Peyer's patch (tissue), 4 donors: ENCODE measurements at regions not wholly inside any gene's neighbourhood (a gene's known extent, or its start where the extent isn't known, plus 50 kb on each side); places are given as distances from the start of the nearest gene placed in this dataset.

Experiments used
- CTCF ChIP-seq, 6 experiments: fragments of 450-650 bp in 4 of 6; fragments of 200-600 bp in 2 of 6; sonication (generic) in 1 of 6; IDR thresholded peaks; one replicate each; pipeline ENCODE4 v1.5.1; 2017 to 2019; ENCODE audit warnings: antibody characterized with exemption in 6 of 6, mild to moderate bottlenecking in 3 of 6, moderate library complexity in 1 of 6
- POLR2A ChIP-seq, 2 donors: fragments of 450-650 bp; IDR thresholded peaks; one replicate each; pipeline ENCODE4 v1.5.1; 2017; ENCODE audit warnings: antibody characterized with exemption in 2 of 2, mild to moderate bottlenecking in 2 of 2, moderate library complexity in 2 of 2

DNA sequence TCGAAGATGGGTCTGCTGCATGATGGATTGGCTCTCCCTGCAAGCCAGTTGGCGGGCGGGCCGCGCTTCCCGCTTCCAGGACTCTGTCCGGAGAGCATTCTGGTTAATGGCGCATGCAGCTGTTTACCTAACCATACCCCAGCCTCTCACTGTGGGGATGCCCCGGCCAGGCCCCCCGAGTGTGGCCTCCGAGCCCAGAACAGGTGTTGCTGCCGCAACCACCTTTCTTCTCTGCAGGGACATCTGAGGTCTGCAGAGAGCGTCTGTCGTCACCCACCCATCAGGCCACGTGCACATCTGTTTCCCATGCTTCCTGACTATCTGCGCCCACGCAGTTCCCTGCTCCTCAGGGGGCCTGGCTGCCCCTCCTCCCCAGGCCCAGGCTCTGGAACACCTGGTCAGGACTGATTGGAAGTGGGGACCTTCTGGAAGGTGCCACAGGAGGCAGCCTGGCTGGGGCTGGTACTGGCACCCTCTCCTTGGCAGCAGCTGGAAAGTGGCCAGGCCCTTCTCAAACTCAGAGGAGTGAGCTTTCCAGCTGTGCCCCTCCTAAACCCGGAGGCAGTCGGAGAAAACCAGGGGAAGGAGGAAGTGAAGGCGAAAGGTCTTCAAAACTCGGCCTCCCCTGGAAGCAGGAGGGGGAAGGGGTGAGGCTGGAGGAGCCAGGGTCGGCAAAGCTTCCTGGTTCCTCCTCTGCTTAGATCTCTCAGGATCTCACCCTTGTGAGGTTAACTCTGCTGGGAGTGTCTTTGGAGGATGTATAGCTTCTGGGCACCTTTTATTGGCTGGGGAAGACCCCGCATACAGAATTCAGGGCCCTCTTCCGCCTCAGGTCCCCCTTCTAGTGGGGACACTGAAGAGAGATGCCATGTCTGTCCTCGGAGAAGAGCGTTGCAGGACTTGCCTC lies 64.5 kb upstream of the CIBAR2 start:
- TF ChIP-seq POLR2A (IDR thresholded peaks at IDR 0.05): no peak
- TF ChIP-seq CTCF (IDR thresholded peaks at IDR 0.05): no peak
